ENCODE measurements at regions not wholly inside any gene's neighbourhood (a gene's known extent, or its start where the extent isn't known, plus 50 kb on each side); places are given as distances from the start of the nearest gene placed in this dataset.

- POLR2A ChIA-PET (ENCODE audit: low non-redundant PET): no interaction called here
- no peak for TF ChIP-seq EZH2 (IDR thresholded peaks at IDR 0.05; ENCODE audit: borderline replicate concordance, low read depth, low read length, poor library complexity, severe bottlenecking)
- TF ChIP-seq CTCF (conservative IDR thresholded peaks at IDR 0.05; ENCODE audit: low read depth, low read length): no peak
- CTCF ChIA-PET: no interaction called here
These were observed 183.8 kb upstream of the TBL1XR1 start for GRCh38 chr3:177381070-177381469.

GRCh38 chr3:177382944-177383343 lies 185.7 kb upstream of the TBL1XR1 start:
- Histone ChIP-seq H3K4me3 (ENCODE audit: low read depth, low read length, poor library complexity, severe bottlenecking) (no peak overlapping the region), H3K27me3 (replicated peaks; ENCODE audit: insufficient read depth, low read depth, low read length, poor library complexity) (no peaks in the 10 kb centered on the region), H3K27ac (ENCODE audit: low read depth, low read length, poor library complexity, severe bottlenecking) (no peak overlapping the region), H3K9me3 (ENCODE audit: low read depth, low read length, poor library complexity, severe bottlenecking) (peaks cover 4% of the 10 kb centered on the region), H3K36me3 (ENCODE audit: insufficient read depth, low read length, poor library complexity, severe bottlenecking) (no peaks in the 10 kb centered on the region), H3K4me1 (ENCODE audit: insufficient read depth, low read length, poor library complexity, severe bottlenecking) (peaks cover 9% of the 10 kb centered on the region)
- DNase-seq (ENCODE audit: low spot score): no peak
- no TSS peak for BruUV-seq (replicated peaks)
- POLR2A ChIA-PET (ENCODE audit: low non-redundant PET): no interaction called here
- intact Hi-C loops (cut with micrococcal nuclease; ENCODE audit: unreplicated experiment): no loop called here
- TF ChIP-seq EZH2 (IDR thresholded peaks at IDR 0.05; ENCODE audit: borderline replicate concordance, low read depth, low read length, poor library complexity, severe bottlenecking) (no peak), CTCF (conservative IDR thresholded peaks at IDR 0.05; ENCODE audit: low read depth, low read length) (no peak)
- CTCF ChIA-PET: no interaction called here

More at GRCh38 chr3:177381070-177381469, 183.8 kb upstream of the TBL1XR1 start:
- no peaks in the 10 kb centered on the region for H3K36me3 ChIP-seq (ENCODE audit: insufficient read depth, low read length, poor library complexity, severe bottlenecking)
- BruUV-seq (replicated peaks): no TSS peak
- peaks cover 4% of the 10 kb centered on the region for H3K9me3 ChIP-seq (ENCODE audit: low read depth, low read length, poor library complexity, severe bottlenecking)
- no peak overlapping the region for H3K4me3 ChIP-seq (ENCODE audit: low read depth, low read length, poor library complexity, severe bottlenecking)
- intact Hi-C loops (cut with micrococcal nuclease; ENCODE audit: unreplicated experiment): no loop called here
- no peaks in the 10 kb centered on the region for H3K27me3 ChIP-seq (replicated peaks; ENCODE audit: insufficient read depth, low read depth, low read length, poor library complexity)
- no peak for DNase-seq (ENCODE audit: low spot score)
- no peak overlapping the region for H3K27ac ChIP-seq (ENCODE audit: low read depth, low read length, poor library complexity, severe bottlenecking)
- H3K4me1 ChIP-seq (ENCODE audit: insufficient read depth, low read length, poor library complexity, severe bottlenecking): peaks cover 5% of the 10 kb centered on the region

GRCh38 chr3:177385186-177385585 lies 187.9 kb upstream of the TBL1XR1 start:
- H3K27ac ChIP-seq (ENCODE audit: low read depth, low read length, poor library complexity, severe bottlenecking): no peak overlapping the region
- H3K36me3 ChIP-seq (ENCODE audit: insufficient read depth, low read length, poor library complexity, severe bottlenecking): no peaks in the 10 kb centered on the region
- intact Hi-C loops (cut with micrococcal nuclease; ENCODE audit: unreplicated experiment): no loop called here
- H3K9me3 ChIP-seq (ENCODE audit: low read depth, low read length, poor library complexity, severe bottlenecking): peaks cover 4% of the 10 kb centered on the region
- no peak overlapping the region for H3K4me3 ChIP-seq (ENCODE audit: low read depth, low read length, poor library complexity, severe bottlenecking)
- DNase-seq (ENCODE audit: low spot score): no peak
- ChIA-PET CTCF (no interaction called here), POLR2A (ENCODE audit: low non-redundant PET) (no interaction called here)
- no TSS peak for BruUV-seq (replicated peaks)
- H3K27me3 ChIP-seq (replicated peaks; ENCODE audit: insufficient read depth, low read depth, low read length, poor library complexity): no peaks in the 10 kb centered on the region
- H3K4me1 ChIP-seq (ENCODE audit: insufficient read depth, low read length, poor library complexity, severe bottlenecking): peaks cover 9% of the 10 kb centered on the region
- TF ChIP-seq EZH2 (IDR thresholded peaks at IDR 0.05; ENCODE audit: borderline replicate concordance, low read depth, low read length, poor library complexity, severe bottlenecking) (no peak), CTCF (conservative IDR thresholded peaks at IDR 0.05; ENCODE audit: low read depth, low read length) (no peak)

Data from A673 (cell line).